Fibroblast of pulmonary artery (primary cell): ENCODE measurements at regions not wholly inside any gene's neighbourhood (a gene's known extent, or its start where the extent isn't known, plus 50 kb on each side); places are given as distances from the start of the nearest gene placed in this dataset.

ENCODE experiments used
- DNase-seq: peaks from one replicate; pipeline ENCODE4 v3.0.0-alpha.2; 2010; ENCODE audit warnings: low read depth
- H3K4me3 ChIP-seq: replicated peaks from 2 replicates; pipeline ENCODE4 v1.5.1; 2011; ENCODE audit warnings: low read depth, mild to moderate bottlenecking, control low read depth, low read length, moderate library complexity
- TF ChIP-seq, protein P1 (sequence below): IDR thresholded peaks from 2 replicates; pipeline ENCODE4 v1.5.1; 2011; ENCODE audit warnings: mild to moderate bottlenecking, control low read depth, low read length, inconsistent platforms; ENCODE audit errors: missing control alignments

- DNase-seq, result no peak
- TF ChIP-seq, protein P1, sequence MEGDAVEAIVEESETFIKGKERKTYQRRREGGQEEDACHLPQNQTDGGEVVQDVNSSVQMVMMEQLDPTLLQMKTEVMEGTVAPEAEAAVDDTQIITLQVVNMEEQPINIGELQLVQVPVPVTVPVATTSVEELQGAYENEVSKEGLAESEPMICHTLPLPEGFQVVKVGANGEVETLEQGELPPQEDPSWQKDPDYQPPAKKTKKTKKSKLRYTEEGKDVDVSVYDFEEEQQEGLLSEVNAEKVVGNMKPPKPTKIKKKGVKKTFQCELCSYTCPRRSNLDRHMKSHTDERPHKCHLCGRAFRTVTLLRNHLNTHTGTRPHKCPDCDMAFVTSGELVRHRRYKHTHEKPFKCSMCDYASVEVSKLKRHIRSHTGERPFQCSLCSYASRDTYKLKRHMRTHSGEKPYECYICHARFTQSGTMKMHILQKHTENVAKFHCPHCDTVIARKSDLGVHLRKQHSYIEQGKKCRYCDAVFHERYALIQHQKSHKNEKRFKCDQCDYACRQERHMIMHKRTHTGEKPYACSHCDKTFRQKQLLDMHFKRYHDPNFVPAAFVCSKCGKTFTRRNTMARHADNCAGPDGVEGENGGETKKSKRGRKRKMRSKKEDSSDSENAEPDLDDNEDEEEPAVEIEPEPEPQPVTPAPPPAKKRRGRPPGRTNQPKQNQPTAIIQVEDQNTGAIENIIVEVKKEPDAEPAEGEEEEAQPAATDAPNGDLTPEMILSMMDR, result no peak
- no peak overlapping the region for H3K4me3 ChIP-seq
Measured at GRCh38 chr4:122517345-122517744, 60.8 kb upstream of the IL2 start.

GRCh38 chr4:122516376-122516775 lies 59.9 kb upstream of the IL2 start:
- TF ChIP-seq, protein P1, result no peak
- DNase-seq, result no peak

GRCh38 chr4:122514671-122515070 lies 58.1 kb upstream of the IL2 start:
- H3K4me3 ChIP-seq, result no peak overlapping the region
- TF ChIP-seq, protein P1, result no peak
- DNase-seq, result no peak

More at GRCh38 chr4:122516376-122516775, 59.9 kb upstream of the IL2 start:
- H3K4me3 ChIP-seq, result no peak overlapping the region

GRCh38 chr4:122512430-122512829 lies 55.9 kb upstream of the IL2 start:
- no peak overlapping the region for H3K4me3 ChIP-seq
- DNase-seq, result no peak
- TF ChIP-seq, protein P1, result no peak

DNA sequence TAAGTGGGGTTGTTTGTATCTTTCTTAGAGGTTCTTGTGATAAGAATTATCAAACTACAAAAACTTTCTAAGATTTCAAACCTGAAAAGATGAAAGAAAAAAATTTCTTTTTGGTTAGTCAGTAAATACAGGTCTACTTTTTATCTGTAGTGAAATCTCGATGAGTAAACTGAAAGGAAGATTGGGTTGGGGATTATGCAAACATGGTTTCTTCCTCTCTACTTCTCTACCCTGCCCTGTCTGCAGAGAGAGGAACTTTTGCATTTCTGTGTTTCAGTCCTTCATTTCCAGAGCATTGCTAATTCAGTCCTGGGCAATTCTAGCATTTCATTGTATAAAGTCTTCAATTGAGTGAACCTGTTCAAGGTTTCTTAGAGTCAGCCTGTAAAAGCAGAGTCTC lies 51.6 kb upstream of the IL2 start:
- TF ChIP-seq, protein P1, result no peak
- DNase-seq, result no peak
- H3K4me3 ChIP-seq, result no peak overlapping the region
